ENCODE measurements at regions not wholly inside any gene's neighbourhood (a gene's known extent, or its start where the extent isn't known, plus 50 kb on each side); places are given as distances from the start of the nearest gene placed in this dataset.
"Not testable (repeated sequence)": the region's sequence is repeated elsewhere in the genome, so short reads cannot be mapped to it uniquely, and the experiment has no call there.

DNA sequence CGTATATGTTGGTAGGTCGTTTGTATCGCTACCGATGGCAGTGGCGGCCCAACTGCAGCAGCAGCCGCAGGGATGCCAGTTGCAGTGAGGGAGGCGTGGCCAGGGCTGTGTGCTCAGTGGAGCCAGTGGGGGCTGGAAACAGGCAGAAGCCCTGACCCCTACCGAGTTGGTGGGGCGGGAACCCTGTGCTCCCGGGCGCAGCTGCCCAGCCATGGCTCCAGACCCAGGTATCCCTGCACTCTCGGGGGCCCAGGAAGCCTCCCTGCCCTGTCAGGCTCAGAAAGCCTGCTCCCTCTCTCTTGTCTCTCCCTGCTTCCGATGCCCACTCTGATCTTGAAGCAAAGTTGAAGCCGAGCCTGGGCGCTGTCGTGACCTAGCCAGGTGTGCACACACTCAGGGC lies 78.6 kb upstream of the ITGB1 start:
- DNase-seq, result no peak

DNA sequence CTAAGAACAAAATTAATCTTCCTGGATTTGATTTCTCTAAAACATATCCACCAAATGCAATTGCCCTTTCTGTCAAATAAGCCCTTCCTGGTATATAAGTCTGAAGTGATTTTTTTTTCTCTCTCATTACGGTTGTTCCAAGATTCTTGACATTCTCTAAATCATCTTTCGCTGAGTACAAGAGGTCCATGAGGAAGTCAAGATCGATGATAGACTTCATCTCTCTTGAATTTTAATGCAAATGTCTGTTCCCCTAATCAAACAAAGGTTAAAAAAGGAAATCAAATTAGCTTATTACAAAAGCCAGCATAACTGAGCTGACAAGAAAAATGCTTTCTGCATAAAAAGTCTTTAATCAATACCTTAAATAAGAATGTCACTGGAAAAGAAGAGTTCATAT lies 77.4 kb upstream of the ITGB1 start:
- no peak for DNase-seq

DNA sequence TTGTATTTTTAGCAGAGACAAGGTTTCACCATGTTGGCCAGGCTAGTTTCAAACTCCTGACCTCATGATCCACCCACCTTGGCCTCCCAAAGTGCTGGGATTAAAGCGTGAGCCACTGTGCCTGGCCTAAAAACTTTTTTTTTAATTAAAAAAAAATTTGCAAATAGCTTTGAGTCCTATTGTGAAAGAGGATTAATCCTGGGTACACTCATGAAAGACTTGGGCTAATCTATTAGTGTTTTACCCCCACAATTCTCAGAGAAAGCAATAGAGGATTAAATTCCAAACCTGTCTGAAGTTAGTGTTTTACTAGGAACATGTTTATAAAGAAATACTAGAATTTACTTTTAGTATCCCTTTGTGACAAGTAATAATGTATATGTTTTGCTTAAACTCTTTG lies 76.9 kb upstream of the ITGB1 start:
- no peak for DNase-seq

GRCh38 chr10:33032654-33033151 lies 74.7 kb upstream of the ITGB1 start:
- DNase-seq, result no peak

- no peak for DNase-seq
Measured at GRCh38 chr10:33031815-33032653, 74.0 kb upstream of the ITGB1 start.

DNA sequence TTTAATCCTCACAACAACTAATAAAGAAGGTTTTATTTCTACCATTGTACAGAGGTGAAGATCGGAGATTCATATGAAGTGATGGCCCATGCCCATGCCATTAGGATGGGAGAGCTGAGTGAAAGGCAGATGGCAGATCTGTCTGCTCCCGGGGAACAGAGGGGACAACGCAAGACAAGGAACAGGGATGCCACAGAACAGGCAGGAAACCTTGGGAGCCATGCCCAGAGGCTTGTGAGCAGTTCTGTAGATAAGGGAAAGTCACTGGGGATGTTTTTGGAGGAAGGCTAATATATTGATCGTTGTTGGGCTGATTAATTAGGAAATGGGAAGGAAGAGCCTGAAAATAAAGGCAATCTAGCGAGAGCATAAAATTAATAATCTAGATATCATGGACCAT lies 73.1 kb upstream of the ITGB1 start:
- DNase-seq, result no peak

DNA sequence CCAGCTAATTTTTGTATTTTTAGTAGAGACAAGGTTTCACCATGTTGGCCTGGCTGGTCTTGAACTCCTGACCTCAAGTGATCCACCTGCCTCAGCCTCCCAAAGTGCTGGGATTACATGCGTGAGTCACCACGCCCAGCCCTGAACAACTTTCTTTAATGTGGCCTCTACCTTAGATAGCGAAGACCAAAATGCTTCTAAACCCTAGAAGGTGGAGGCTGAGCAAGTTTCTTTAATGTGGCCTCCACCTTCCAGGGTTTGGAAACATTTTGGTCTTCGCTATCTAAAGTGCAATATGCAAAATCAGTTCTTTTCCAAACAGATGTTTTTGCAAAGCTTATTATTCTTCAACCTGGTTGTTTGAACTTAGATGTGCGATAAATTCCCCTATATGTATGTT lies 70.5 kb upstream of the ITGB1 start:
- DNase-seq, result not testable (repeated sequence)

GRCh38 chr10:33027088-33027487 lies 69.1 kb upstream of the ITGB1 start:
- DNase-seq, result no peak

DNA sequence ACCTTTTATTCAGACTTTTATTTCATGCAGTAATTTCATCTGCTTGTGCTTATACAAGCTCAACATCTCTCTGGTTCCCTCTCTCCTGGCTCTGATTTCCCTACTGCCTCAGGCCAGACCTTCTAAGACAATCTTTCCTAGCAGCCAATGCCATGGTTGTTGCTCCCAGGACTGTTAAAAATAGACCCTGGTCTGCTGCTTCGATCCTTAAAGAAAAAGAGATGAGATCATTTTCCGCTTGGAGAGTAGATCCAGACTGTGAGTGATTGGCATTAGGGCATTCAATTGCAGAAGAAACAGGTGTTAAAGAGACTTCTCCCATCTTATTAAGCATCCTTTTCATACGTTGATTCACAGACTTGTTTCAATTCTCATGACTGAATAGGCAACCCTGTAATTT lies 68.4 kb upstream of the ITGB1 start:
- DNase-seq, result no peak

GRCh38 chr10:33025910-33026309 lies 67.9 kb upstream of the ITGB1 start:
- no peak for DNase-seq

DNA sequence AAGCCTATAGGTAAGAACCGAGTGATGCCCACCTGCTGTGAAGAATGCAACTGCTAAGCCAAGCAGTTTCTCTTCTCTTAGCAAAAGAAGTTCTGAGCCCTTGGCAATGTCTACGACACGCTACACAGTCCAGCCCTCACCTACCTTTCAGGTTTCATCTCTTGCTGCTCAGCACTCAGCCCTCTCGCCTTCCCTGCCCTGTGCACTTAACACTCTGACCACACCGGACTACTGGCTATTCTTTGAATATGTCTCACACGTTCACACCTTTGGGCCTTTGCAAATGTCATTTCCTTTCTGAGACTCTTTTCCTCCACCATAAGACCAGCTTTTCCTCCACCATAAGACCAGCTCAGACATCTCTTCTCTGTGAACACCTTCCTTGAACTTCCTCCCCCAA lies 67.0 kb upstream of the ITGB1 start:
- DNase-seq, result no peak

GRCh38 chr10:33022691-33023090 lies 64.7 kb upstream of the ITGB1 start:
- DNase-seq, result no peak

- DNase-seq, result no peak
Measured at GRCh38 chr10:33022090-33022489, 64.1 kb upstream of the ITGB1 start.

DNA sequence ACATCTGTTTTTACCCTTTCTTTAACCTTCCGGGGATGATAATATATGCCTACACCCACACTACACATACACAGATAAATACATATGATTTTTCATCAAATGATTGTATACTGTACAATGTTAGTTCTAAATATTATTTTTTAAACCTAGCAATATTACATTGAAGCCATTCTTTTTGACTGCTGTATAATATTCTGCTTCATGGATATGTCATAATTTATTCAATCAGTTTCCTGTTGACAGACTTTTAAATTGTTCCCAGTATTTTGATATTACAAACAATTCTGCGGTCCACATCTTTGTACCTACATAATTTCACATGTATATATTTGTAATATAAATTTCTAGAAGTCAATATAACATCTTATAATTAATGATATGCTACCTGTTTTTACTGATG lies 59.0 kb upstream of the ITGB1 start:
- DNase-seq, result no peak

DNA sequence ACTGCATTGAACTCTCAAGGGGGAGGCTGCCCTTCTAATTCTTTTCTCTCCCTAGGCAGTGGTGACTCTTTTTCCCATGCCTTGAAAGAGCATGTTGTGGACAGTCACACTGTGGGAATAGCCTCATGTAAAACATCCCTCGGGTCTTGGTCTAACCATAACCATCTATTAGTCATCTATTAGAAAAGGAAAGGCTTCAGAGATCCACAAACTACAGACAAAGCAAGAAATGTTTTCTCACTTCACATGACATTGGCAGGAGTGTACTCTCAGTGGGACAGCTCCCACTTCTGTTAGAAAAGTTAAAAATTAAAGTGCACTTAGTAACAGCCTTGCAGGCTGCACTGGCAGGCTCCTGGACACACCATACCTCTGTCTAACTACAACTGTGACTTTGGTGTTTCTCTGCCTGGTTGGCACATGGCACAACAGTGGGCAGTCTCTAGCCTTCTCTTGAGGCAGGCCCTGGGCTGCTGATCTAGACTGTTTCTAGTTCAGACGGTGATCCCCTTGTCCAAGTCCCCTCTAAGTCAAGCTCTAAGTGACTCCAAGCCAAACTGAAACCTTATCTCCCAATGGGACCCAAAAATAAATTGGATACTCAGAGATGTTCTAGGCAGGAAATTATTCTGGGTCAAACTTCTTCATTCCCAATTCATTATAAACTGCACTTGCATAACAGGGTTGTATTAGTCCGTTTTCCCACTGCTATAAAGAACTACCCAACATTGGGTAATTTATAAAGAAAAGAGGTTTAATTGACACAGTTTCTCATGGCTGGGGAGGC lies 57.9 kb upstream of the ITGB1 start:
- no peak for DNase-seq

DNA sequence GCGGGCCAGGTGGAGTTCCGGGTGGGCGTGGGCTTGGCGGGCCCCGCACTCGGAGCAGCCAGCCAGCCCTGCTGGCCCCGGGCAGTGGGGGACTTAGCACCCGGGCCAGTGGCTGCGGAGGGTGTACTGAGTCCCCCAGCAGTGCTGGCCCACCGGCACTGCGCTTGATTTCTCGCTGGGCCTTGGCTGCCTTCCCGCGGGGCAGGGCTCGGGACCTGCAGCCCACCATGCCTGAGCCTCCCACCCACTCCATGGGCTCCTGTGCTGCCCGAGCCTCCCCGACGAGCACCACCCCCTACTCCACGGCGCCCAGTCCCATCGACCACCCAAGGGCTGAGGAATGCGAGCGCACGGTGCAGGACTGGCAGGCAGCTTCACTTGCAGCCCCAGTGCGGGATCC lies 55.3 kb upstream of the ITGB1 start:
- not testable (repeated sequence) for DNase-seq

DNA sequence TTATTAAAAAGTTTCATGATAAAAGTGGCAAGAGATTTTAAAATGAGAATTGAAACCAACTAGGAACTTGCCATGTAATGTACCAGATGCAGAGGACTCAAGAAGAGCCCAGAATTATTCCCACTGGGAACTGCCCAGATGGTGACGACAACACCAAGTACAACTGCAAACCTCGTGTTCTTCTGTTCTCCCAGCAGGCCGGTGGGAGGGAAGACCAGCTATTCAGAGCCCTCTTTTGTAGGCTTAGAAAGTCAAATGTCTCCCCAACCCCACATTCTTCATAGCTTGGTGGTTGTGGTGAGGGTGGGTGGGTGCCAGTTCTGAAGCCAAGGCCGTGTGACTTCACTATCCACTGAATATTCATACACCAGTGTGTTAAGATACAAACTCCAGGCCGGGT lies 54.3 kb upstream of the ITGB1 start:
- no peak for DNase-seq

DNA sequence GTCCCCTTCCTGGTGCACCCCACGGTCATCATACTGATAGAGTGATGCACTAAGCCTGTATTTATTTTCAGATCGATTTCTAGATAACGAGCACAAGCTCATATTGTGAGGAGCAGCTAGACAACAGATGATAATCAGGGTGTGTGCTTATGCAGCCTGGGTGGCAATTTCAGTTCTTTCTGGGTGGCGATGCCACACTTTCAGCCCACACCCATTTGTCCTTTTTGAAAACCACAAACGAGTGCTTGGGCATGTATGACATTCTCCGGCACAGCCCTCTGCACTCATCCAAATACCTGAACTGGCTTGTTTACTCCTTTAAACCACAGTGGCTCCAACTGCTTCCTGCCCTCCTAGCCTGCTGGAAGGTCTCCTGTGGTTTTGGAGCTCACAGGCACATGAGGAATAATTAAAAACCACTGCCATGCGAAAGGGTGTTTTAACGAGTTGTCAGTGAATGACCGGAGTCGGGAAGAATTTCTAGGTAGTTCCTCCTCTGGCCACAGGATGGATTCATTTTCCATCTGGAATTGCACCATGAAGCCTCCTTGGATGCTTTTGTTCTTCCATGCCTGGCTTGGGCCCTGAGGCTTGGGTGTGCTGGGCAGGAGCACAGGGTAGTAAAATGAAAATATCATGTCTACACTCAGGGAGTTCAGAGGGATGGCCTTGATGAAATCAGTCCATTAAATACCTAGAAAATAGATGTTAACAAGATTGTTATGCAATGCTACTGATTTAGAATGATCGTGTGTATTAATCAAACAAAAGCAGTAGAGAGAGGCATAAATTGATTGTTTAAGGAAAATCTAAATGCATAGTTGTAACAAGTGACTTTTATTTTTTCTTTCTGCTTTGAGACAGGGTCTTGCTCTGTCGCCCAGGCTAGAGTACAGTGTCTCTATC lies 52.4 kb upstream of the ITGB1 start:
- no peak for DNase-seq

- no peak for DNase-seq
Measured at GRCh38 chr10:33009244-33010131, 51.5 kb upstream of the ITGB1 start.

DNA sequence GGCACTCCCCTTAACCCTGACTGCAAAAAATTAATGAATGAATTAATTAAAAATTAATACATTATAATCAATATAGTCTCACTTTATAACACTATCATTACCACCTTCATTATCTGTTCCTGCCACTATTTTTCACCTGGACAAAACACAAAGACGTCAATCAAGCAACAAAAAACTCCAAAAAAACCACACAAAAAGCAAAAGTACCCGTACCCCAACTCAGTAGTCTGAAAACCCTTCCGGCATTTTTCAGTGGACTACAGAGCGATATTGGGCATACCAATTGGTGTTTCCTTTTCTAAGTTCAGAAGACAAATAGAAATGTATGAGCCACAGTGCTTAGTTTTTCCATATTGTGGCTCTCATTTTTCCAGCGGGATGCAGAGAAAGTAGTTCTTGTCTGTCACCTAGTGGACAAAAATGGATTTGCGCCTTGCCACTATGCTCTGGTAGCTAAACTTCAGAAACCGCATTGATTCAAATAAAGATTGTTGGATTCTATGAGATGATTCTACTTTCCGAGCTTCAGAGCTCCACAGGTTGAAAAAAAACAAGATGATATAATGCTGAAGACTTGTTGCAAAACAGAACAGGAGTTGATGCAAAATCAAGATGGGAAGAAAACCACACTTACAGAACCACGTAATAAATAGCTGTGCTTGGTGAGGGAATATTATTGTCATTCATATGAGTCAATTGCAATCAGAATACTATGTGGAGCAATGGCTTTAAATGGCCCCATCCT lies 50.6 kb upstream of the ITGB1 start:
- peak; percentile 19 for DNase-seq
